ENCODE measurements at regions not wholly inside any gene's neighbourhood (a gene's known extent, or its start where the extent isn't known, plus 50 kb on each side); places are given as distances from the start of the nearest gene placed in this dataset.

- no peak for TF ChIP-seq CTCF (IDR thresholded peaks at IDR 0.05; ENCODE audit: low read depth, low read length, missing control alignments)
- no peak overlapping the region for H3K4me3 ChIP-seq (replicated peaks; ENCODE audit: low read depth, low read length)
- no peak for DNase-seq (ENCODE audit: extremely low read depth, low read depth)
Observed at GRCh38 chr1:212219679-212220463, 65.3 kb upstream of the PPP2R5A start.

- DNase-seq (ENCODE audit: extremely low read depth, low read depth) = no peak
- TF ChIP-seq CTCF (IDR thresholded peaks at IDR 0.05; ENCODE audit: low read depth, low read length, missing control alignments) = no peak
- no peak overlapping the region for H3K4me3 ChIP-seq (replicated peaks; ENCODE audit: low read depth, low read length)
Observed at GRCh38 chr1:212221801-212222200, 63.4 kb upstream of the PPP2R5A start.

- no peak for DNase-seq (ENCODE audit: extremely low read depth, low read depth)
- no peak overlapping the region for H3K4me3 ChIP-seq (replicated peaks; ENCODE audit: low read depth, low read length)
- no peak for TF ChIP-seq CTCF (IDR thresholded peaks at IDR 0.05; ENCODE audit: low read depth, low read length, missing control alignments)
Observed at GRCh38 chr1:212224102-212224501, 61.1 kb upstream of the PPP2R5A start.

GRCh38 chr1:212225416-212225815, 59.8 kb upstream of the PPP2R5A start:
- H3K4me3 ChIP-seq (replicated peaks; ENCODE audit: low read depth, low read length) = no peak overlapping the region
- no peak for TF ChIP-seq CTCF (IDR thresholded peaks at IDR 0.05; ENCODE audit: low read depth, low read length, missing control alignments)
- DNase-seq (ENCODE audit: extremely low read depth, low read depth) = no peak

- DNase-seq (ENCODE audit: extremely low read depth, low read depth) = no peak
- no peak overlapping the region for H3K4me3 ChIP-seq (replicated peaks; ENCODE audit: low read depth, low read length)
- TF ChIP-seq CTCF (IDR thresholded peaks at IDR 0.05; ENCODE audit: low read depth, low read length, missing control alignments) = no peak
Observed at GRCh38 chr1:212225871-212226302, 59.3 kb upstream of the PPP2R5A start.

GRCh38 chr1:212226467-212226866, 58.7 kb upstream of the PPP2R5A start:
- DNase-seq (ENCODE audit: extremely low read depth, low read depth) = no peak
- no peak for TF ChIP-seq CTCF (IDR thresholded peaks at IDR 0.05; ENCODE audit: low read depth, low read length, missing control alignments)
- no peak overlapping the region for H3K4me3 ChIP-seq (replicated peaks; ENCODE audit: low read depth, low read length)

GRCh38 chr1:212228076-212228475, 57.1 kb upstream of the PPP2R5A start:
- no peak for TF ChIP-seq CTCF (IDR thresholded peaks at IDR 0.05; ENCODE audit: low read depth, low read length, missing control alignments)
- no peak overlapping the region for H3K4me3 ChIP-seq (replicated peaks; ENCODE audit: low read depth, low read length)
- no peak for DNase-seq (ENCODE audit: extremely low read depth, low read depth)
